ENCODE measurements at regions not wholly inside any gene's neighbourhood (a gene's known extent, or its start where the extent isn't known, plus 50 kb on each side); places are given as distances from the start of the nearest gene placed in this dataset.

DNA sequence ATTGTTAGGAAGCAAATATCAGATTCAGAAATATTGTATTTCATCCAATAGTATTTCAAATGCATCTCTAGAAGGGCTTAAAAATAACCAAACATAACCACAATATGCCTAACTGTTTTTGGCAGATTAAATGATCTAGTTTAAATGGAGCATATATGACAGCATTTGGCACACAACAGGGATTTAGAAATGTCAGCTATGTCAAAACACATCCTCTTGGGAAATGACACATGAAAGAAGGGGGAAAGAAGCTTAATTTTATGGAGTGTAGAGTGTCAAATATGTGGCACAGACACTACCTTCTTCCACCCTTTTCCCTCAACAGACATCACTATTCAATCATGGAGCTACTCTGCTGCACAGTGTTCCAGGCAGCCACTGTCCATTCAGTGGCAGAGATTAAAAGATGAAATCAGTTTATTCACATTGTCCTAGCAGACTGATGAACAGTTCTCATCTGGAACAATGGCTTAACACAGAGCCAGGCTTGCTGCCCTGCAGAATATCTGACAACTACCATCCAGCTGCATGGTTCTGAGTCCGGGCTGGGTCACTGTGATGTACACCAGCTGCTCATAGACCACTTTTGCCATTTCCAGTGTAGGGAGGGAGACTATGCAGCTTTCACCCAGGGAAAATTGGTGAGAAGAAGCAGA is 349.8 kb downstream of the DHX35 start:
- no peak overlapping the region for H3K9ac ChIP-seq (replicated peaks; ENCODE audit: extremely low read depth, insufficient read depth, low read length)
- no peak overlapping the region for H3K27ac ChIP-seq (ENCODE audit: insufficient read depth, low read depth, low read length)
- H3K4me3 ChIP-seq (replicated peaks in 1 of 3; ENCODE audit: insufficient read depth in 1 of 3, low read depth in 1 of 3, low read length in 3 of 3): no peak overlapping the region
- no peak overlapping the region for H2AFZ ChIP-seq (ENCODE audit: low read depth, low read length)
- BruUV-seq (replicated peaks): no TSS peak
- ChIA-PET CTCF (no interaction called here), POLR2A (no interaction called here)
- H3K4me2 ChIP-seq (ENCODE audit: insufficient read depth, low read length): no peak overlapping the region
- H3K36me3 ChIP-seq (ENCODE audit: control insufficient read depth in 2 of 2, extremely low read depth in 1 of 2, insufficient read depth in 2 of 2, low read length in 2 of 2): no peaks in the 10 kb centered on the region
- no peaks in the 10 kb centered on the region for H3K4me1 ChIP-seq (ENCODE audit: control insufficient read depth, extremely low read depth, insufficient read depth, low read length)
- DNase-seq (ENCODE audit: low read depth, low spot score) (no peak), FAIRE-seq (no peak)
- no peaks in the 10 kb centered on the region for H3K79me2 ChIP-seq (ENCODE audit: control insufficient read depth, insufficient read depth, low read length)
- TF ChIP-seq MYC (IDR thresholded peaks at IDR 0.05; ENCODE audit: low read depth, low read length) (no peak), JUN (IDR thresholded peaks at IDR 0.05; ENCODE audit: borderline replicate concordance, insufficient read depth, insufficient read length, low read depth) (no peak), GATA2 (IDR thresholded peaks at IDR 0.05; ENCODE audit: insufficient read depth, insufficient read length, low read depth, low read length) (no peak), FOS (IDR thresholded peaks at IDR 0.05; ENCODE audit: borderline replicate concordance, insufficient read depth, low read length) (no peak), POLR2A (IDR thresholded peaks at IDR 0.05; ENCODE audit: low read depth, low read length) (no peak), EZH2 (IDR thresholded peaks at IDR 0.05; ENCODE audit: borderline replicate concordance, low read depth, low read length, severe bottlenecking) (no peak), POLR2AphosphoS5 (IDR thresholded peaks at IDR 0.05; ENCODE audit: insufficient read depth, low read depth, low read length) (no peak), CTCF (IDR thresholded peaks at IDR 0.05; ENCODE audit: extremely low read depth in 1 of 2, insufficient read depth in 1 of 2, low read depth in 1 of 2, low read length in 2 of 2) (no peak)
- TF ChIP-seq, protein P1, sequence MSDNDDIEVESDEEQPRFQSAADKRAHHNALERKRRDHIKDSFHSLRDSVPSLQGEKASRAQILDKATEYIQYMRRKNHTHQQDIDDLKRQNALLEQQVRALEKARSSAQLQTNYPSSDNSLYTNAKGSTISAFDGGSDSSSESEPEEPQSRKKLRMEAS (IDR thresholded peaks at IDR 0.05; ENCODE audit: insufficient read depth, insufficient read length): no peak
- H4K20me1 ChIP-seq (replicated peaks; ENCODE audit: control insufficient read depth, extremely low read depth, insufficient read depth, low read length): no peaks in the 10 kb centered on the region
- H3K9me1 ChIP-seq (replicated peaks; ENCODE audit: control insufficient read depth, extremely low read depth, insufficient read depth, low read length): no peaks in the 10 kb centered on the region
- intact Hi-C loops (cut with micrococcal nuclease) (no loop called here), dilution Hi-C loops (cut with MboI; ENCODE audit: extremely low pct_ligation_motif_present, low sequenced_read_pairs) (no loop called here)
- H3K27me3 ChIP-seq (ENCODE audit: control insufficient read depth in 2 of 2, insufficient read depth in 2 of 2, low read length in 2 of 2): no peaks in the 10 kb centered on the region
- H3K9me3 ChIP-seq (replicated peaks; ENCODE audit: control insufficient read depth, insufficient read depth, low read length): no peaks in the 10 kb centered on the region
